ENCODE measurements at regions not wholly inside any gene's neighbourhood (a gene's known extent, or its start where the extent isn't known, plus 50 kb on each side); places are given as distances from the start of the nearest gene placed in this dataset.

DNA sequence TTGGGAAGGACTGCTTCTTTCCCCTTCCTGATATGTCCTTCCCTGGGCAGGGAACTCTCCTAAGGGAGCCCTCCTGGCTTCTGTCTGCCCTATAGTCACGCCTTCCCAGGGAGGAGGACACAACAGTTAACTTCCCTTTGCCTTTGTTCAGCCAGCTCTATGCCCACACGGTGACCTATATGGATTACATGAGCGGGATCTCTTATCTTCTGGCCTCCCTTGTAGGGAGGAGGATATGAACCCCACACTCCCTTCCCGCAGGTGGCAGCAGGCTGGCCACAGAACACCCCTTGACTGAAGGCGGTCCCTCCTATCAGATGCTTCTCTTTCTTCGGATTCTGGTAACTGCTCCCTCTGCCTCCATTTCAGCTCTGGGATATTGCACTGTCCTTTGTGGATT lies 135.6 kb upstream of the MAX start:
- TF ChIP-seq RFX5 (IDR thresholded peaks at IDR 0.05; ENCODE audit: low read length): no peak
- TF ChIP-seq TAF1 (IDR thresholded peaks at IDR 0.05; ENCODE audit: borderline replicate concordance, low read depth, low read length): no peak
- TF ChIP-seq RAD21 (IDR thresholded peaks at IDR 0.05; ENCODE audit: low read length): no peak
- TF ChIP-seq, protein P1, sequence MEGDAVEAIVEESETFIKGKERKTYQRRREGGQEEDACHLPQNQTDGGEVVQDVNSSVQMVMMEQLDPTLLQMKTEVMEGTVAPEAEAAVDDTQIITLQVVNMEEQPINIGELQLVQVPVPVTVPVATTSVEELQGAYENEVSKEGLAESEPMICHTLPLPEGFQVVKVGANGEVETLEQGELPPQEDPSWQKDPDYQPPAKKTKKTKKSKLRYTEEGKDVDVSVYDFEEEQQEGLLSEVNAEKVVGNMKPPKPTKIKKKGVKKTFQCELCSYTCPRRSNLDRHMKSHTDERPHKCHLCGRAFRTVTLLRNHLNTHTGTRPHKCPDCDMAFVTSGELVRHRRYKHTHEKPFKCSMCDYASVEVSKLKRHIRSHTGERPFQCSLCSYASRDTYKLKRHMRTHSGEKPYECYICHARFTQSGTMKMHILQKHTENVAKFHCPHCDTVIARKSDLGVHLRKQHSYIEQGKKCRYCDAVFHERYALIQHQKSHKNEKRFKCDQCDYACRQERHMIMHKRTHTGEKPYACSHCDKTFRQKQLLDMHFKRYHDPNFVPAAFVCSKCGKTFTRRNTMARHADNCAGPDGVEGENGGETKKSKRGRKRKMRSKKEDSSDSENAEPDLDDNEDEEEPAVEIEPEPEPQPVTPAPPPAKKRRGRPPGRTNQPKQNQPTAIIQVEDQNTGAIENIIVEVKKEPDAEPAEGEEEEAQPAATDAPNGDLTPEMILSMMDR (IDR thresholded peaks at IDR 0.05): no peak
- TF ChIP-seq POLR2AphosphoS5 (IDR thresholded peaks at IDR 0.05; ENCODE audit: low read depth, low read length): no peak
- TF ChIP-seq EP300 (IDR thresholded peaks at IDR 0.05; ENCODE audit: borderline replicate concordance in 1 of 2, low read depth in 1 of 2, low read length in 1 of 2): no peak

Data from SK-N-SH (cell line).